A549 (cell line): ENCODE measurements at regions not wholly inside any gene's neighbourhood (a gene's known extent, or its start where the extent isn't known, plus 50 kb on each side); places are given as distances from the start of the nearest gene placed in this dataset.

Experiments used
- ATOH8 ChIP-seq: fragments of 250-450 bp; sonication (Bioruptor Pico); IDR thresholded peaks from 2 replicates; pipeline ENCODE4 v1.5.0; 2020; ENCODE audit warnings: low read depth, mild to moderate bottlenecking, moderate library complexity
- CTCF ChIP-seq: fragments of >200 bp; sonication (Bioruptor Twin); formaldehyde crosslinking; IDR thresholded peaks from 3 replicates; pipeline ENCODE4 v1.5.1; 2016
- FOSL2 ChIP-seq, 2 experiments: fragments of 450-650 bp in 1 of 2; fragments of >200 bp in 1 of 2; sonication (Bioruptor Twin) in 1 of 2; formaldehyde crosslinking; IDR thresholded peaks; 2 replicates each; pipeline versions ENCODE4 v1.5.0 to v1.6.1; 2016 to 2020; ENCODE audit warnings: mild to moderate bottlenecking in 1 of 2, moderate library complexity in 1 of 2
- MAZ ChIP-seq: fragments of 150-350 bp; IDR thresholded peaks from 2 replicates; pipeline ENCODE4 v1.6.1; 2014; ENCODE audit warnings: antibody characterized with exemption, low read depth, low read length, borderline replicate concordance
- POLR2A ChIP-seq: IDR thresholded peaks from 2 replicates; pipeline ENCODE4 v1.6.1; 2012; ENCODE audit warnings: mild to moderate bottlenecking, low read length
- REST ChIP-seq: fragments of 200-600 bp; sonication (generic); IDR thresholded peaks from 2 replicates; pipeline ENCODE4 v1.6.1; 2016; ENCODE audit warnings: antibody characterized with exemption, mild to moderate bottlenecking, moderate library complexity
- RFX5 ChIP-seq: fragments of 450-650 bp; IDR thresholded peaks from 2 replicates; pipeline ENCODE4 v1.7.1; 2014; ENCODE audit warnings: antibody characterized with exemption, mild to moderate bottlenecking, moderate library complexity

DNA sequence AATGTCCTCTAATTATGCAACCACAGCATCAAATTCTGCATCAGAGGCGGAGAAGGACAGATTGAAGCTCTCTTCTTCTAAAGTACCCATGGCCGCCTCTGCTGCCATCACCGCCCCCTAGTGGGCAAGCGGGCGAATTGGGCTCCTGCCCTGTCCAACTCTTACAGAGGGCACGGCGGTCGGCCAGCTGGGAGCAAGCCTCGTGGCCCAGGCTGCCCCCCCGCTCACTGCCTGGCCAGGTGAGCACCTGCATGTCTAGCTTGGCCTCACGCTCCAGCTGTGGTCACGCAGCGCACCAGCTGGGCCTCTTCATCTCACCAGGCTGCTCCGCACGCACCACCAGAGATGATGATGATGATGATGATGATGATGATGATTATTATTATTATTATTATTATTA is 146.1 kb upstream of the TOM1L1 start:
- TF ChIP-seq MAZ (no peak), CTCF (0 out of 3 replicates have a peak, but pooled peaks have one; percentile 19), REST (no peak), POLR2A (no peak), ATOH8 (CRISPR knock-in tag) (no peak), RFX5 (no peak), FOSL2 (IDR thresholded peaks at IDR 0.05) (no peak), FOSL2 (CRISPR knock-in tag; IDR thresholded peaks at IDR 0.05) (no peak)
